Suppressor macrophage treated with lipopolysaccharide for 1 hour (primary cell): ENCODE measurements at regions not wholly inside any gene's neighbourhood (a gene's known extent, or its start where the extent isn't known, plus 50 kb on each side); places are given as distances from the start of the nearest gene placed in this dataset.

Source experiments
- DNase-seq, 3 donors: peaks; one replicate each; pipeline ENCODE4 v3.0.0-alpha.2; 2020 to 2022

DNA sequence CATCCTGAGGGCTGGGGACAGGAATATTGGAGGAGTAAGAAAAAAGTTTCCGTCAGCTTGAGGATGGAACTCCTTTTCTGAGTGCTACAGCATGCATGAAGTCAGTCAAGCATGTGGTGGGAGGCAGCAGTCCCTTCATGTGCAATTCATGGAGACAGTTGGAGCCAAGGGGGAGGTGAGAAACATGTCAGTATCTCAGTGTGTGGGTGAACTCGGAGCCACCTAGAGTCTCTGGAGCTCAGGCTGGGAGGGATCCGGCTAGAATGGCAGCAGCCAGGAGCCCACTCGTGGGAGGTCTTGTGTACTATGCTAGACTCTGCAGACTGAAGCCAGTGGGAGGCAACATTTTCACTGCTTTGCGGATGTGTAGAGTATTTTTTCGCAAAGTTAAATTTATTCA, 60.3 kb downstream of the AVPR1A start:
- no peak for DNase-seq

DNA sequence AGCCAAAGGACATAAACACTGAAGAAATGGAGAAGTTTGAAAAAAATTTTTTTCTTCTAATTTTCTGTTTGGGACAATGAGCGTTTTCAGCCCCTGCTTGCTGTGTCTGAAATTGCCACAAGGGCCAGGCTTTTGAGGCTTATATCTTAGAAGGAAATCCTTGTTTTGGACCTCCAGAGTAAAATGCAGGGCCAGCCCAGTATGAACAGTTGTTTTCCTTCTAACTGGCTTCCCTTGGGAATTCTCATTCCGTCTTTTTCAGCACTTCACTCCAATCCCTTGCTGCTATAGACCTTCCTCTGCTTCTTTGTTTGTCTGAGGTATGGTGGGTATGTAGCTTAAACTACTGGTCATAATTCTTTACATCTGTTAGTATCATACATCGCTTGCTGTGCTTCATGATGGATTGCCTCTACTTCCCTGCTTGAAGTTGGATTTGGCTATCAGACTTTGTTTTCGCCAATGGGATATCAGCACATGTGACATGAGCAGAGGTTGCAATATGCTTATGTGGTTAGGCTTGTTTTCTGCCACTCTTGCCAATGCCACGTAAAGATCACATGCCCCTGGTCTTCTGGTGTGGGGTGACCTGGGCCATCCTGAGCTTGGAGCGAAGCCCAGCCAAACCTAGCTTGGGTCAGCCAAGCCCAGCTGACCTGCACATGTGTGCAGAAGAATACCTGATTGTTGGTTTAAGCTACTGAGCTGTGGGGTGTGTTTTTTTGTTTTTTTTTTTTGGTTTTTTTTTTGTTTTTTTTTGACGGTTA, 64.7 kb downstream of the AVPR1A start:
- no peak for DNase-seq

DNA sequence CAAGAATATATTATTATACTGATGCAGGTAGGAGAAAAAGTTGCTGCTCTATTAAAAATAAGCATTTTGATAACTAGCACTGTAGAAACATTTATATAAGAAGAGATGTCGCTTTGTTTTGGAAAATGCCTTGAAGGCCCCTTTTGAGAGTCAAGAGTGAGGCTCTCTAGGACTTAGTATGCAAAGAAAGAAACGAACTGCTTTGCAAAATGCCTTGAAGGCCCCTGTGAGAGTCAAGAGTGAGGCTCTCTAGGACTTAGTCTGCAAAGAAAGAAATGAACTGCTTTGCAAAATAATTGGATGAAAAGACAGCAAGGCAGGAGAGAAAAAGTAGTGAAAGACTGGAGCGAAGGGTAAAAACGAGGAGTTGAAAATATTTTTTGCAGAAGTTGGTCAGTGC, 65.9 kb downstream of the AVPR1A start:
- no peak for DNase-seq

DNA sequence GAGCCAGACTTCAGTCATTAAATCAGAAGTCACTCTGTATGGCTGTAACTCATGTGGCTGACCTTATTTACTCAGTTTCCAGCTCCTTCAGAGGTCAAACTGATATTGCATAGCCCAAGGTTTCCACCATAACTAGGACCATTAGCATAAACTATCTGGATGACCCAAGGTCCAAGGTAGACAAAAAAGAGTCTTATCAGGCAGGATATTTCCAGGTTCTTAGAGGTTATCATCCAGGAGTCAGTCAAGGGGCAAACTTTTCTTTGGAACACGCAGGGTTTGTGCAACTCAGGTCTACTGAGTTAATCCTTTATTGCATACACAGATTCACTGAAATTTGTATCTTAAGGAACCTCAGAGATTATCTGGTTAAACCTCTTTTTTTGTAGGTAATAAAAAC, 66.5 kb downstream of the AVPR1A start:
- DNase-seq = no peak

DNA sequence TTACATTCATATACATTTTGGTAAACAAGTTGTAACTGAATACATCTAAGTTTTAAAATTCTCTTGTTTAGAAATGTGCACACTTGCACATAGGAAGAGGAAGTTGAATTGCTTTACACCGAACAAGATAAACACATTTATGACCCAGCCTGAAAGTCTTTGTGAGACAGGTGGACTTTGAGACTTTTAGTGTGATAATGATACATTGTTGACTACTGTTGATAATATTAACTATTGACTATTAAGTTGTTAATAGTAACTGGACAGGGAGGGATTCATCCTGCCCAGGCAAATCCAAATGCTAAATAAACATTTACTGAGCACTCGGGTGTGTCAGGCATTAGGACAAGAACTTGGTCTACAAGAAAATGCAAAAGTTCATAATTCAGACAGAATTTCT, 68.0 kb downstream of the AVPR1A start:
- DNase-seq = no peak

DNA sequence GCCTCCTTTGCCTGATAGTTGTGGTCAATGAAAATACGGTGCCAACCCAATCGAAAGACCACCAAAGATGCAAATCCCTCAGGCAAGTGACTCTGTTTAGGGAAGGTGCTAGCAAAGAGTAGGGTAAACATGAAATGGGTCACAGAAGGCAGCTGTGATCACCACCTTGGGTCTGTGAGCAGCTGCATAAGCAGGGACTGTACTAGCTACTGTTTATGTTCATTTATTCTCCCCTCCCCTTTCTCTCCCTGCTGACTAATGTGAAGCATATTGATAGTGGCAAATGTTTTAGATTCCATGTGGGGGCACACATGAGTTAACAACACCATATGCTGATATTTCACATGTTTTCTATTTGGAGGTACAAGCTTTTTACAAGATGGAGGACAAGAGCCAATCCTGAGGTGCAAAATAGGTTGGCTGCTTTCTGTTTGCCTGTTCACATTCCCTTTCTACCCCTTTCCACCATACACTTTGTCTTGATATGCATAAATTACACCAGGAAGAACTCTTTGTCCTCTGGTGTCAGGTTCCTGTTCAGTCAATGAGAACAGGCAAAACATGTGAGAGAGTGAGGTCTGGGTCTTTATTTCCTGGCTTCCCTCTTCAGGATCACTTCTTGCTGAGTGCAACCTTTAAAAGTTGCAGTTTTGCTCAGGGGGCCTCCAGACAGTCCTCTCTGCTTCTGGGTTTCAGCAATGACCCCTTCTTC, 71.1 kb downstream of the AVPR1A start:
- DNase-seq = no peak

DNA sequence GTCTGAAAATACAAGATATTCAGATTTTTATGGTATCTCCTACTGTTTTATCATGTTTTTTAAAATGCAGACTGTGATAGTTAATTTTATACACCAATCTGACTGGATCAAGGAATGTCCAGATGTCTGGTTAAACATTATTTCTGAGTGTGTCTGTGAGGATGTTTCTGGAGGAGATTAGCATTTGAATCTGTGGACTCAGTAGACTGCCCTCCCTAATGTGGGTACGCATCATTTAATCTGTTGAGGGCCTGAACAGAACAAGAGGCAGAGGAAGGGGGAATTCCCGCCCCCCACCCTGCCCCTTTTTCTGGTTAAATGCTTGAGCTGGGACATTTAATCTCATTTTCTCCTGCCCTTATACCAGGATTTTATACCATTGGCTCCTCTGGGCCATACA, 72.1 kb downstream of the AVPR1A start:
- DNase-seq = no peak

DNA sequence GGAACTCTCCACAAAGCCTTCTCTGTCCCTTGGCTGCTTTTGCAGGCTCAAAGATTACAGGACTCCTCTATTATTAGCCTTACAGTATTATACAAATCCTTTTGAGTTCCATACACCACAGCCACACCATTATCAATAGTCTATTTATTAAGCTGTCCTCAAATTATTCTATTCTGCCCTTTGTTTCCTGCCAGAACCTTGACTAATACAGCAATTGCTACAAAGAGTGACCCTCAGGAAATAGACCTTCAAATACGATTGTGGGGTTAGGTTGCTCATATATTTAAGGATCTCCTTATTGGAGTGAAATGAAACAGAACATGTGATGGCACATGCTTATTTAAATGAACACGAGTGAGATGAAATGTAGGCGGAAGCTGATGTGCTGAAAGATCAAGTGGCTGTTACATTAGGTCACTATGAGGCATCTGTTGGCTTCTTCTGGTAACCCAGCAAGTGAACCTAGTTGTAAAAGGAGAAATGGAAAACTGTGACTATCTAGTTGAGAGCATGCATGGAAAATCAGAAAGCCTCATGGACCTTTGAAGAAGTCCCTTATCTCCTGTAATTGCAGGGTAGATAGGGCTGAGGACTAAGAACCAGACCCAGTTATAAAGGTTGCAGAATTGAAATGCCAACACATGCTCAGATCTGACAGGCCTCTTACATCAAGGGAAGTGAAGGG, 75.5 kb downstream of the AVPR1A start:
- peak in 2 of 3 donors; percentile 15 to 38 for DNase-seq

DNA sequence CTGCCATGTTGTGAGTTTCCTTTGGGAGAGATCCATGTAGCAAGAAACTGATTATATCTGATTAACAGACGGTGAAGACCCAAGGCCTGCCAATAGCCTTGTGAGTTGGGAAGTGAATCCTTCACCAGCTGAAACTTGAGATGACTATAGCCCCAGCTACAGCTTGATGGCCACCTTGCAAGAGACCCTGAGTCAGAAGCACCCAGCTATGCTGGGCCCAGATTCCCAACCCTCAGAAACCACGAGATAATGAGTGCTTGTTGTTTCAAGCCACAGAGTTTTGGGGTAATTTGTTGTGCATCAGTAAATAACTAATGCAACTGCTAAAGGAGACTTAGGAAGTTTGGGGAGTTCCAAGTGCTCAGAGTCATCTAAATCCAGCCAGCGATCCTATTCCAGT, 80.3 kb downstream of the AVPR1A start:
- DNase-seq = no peak

DNA sequence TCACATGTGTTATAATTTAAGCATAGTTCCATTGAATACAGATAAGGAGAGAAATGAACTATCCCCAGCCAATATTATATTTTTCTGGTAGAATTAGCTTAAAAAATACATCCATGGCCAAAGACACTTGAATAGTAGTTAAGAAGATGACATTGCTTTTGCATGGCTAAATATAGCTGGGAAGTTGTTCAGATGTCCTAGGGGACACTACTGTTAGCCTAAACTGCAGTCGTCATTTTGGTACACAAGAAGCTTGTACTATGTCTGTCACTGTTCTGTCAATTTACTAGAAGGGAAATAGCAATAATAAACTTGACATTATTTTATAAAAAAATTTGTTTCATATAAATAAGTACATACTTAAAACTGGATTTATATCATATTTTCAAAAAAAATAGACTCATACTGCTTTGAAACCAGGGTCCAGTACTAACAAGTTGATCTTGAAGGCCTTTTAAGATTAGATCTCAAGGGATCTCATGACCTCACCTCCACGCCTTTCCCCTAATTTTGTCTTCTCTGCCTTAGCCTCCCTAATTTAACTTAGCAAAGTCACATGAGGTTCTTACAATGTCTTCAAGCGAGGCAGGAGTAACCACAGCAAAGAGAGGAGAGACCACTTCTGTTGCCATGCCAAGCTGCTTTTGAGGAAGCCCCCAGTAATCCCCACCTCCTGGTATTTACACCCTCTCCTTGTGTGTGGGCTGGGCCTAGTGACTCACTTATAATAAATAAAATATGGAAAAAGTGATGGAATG, 81.0 kb downstream of the AVPR1A start:
- no peak for DNase-seq

DNA sequence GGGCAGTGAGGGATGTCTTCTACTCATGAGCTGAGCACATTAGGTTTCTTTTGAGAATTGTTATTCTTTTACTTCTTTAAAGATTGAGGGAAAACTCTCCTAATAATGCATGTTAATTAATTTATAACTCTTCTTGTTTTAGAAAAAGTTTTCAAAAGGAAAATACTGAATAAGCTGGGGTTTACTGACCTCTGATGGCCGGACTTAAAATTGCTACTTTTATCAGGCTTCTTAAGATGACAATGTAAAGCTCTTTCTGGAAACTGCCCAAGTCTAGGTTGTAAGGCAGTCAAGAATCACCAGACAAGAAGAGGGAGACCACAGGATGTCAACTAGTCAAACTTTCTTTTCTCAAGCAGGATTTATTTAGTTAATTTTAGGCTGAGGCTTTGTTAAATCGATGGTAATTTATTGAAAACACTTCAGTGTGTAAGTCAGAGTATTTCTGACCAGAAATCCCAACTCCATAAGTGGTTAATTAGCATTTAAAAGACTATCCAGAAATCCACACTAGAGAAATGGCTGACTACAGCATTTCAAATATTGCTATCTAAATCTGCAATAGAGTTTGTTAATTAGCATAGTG, 82.1 kb downstream of the AVPR1A start:
- DNase-seq = peak; percentile 55 to 70 (median 59)

DNA sequence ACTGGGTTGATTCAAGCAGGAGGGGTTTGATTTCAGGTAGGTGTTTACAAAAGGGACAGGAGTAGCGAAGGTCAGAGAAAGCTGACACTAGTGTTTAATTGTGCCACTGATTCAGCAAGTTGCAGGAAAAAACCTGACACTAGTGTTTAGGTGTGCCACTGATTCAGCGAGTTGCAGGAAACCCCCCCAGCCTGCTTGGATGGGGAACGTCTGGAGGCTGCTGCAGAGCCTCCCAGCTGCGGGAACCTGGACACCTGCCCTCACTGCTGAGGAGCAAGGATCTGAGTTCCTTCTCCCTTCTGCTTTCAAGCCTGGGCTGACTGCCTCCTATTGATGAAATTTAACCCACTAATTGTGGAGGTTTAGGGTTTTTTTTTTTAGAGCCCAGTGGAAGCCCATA, 84.2 kb downstream of the AVPR1A start:
- no peak for DNase-seq

DNA sequence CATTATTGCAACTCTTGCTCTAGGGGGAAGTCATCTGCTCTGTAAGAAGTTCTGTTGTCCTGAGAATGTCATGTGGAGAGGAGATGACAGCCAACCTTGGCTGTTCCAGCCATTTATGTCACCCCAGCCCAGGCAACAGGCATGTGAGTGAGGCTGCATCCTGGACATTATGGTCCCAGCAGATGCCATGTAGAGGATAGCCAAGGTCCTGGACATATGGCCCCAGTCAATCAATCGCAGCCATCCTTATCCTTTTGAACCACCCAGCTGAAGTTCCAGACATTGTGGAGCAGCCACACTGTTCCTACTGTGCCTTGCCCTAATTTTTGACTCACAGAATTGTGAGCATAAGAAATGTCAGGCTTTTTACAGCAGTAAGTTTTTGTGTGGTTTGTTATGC, 84.9 kb downstream of the AVPR1A start:
- DNase-seq = no peak

DNA sequence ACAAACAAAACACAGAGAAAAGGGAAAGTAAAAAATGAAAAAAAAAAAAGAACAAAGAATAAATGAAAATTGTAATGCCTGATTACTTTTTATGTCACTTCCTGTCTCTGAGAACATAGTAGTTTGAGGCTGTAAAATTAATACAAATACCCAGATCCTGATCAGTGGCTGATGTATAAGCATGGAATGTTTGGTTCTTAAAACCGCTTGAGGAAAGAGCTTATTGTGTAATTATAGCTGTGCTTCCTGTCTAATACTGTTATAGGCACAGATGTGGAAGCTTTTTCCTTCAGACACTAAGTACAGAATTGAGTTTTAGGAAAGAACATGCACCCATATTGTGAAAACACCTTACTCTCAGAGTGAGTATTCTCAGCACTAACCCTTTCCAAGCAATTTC, 86.9 kb downstream of the AVPR1A start:
- DNase-seq = peak in 1 of 3 donors; percentile 27

DNA sequence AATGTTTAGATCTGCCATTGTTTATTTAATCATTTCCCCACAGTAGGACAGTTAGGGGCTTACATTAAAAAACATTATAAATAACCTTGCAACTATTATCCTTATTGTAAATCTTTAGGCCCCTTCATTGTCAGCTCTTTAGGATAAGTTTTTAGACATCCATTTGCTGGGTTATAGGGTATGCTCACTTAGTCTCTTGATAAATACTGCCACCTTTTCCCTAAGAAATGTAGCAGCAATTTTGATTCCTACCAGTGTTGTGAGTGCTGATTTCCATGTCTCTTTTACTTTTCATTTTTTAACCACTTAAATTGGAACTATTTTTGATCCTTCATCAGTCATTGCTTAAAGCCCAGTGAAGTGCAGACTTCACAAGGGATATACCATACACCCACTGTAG, 94.4 kb downstream of the AVPR1A start:
- DNase-seq = no peak

DNA sequence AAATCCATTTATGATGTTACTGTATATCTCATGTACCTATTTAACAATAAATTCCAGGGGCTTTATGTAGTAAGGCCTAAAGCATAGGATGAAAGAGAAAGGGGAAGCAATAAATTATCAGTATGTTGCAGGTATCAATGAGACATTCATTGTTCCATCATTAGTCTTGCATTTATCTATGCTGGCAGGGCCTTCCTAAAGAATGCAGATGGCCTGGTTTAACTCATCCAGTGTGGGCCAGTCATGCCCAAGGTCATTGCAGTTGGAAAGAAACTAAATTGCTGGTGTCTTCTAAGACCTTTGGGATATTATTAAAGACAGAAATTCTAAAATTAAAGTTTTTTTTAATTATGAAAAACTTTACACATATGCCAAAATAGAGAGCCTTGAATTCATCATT, 98.3 kb downstream of the AVPR1A start:
- DNase-seq = no peak

DNA sequence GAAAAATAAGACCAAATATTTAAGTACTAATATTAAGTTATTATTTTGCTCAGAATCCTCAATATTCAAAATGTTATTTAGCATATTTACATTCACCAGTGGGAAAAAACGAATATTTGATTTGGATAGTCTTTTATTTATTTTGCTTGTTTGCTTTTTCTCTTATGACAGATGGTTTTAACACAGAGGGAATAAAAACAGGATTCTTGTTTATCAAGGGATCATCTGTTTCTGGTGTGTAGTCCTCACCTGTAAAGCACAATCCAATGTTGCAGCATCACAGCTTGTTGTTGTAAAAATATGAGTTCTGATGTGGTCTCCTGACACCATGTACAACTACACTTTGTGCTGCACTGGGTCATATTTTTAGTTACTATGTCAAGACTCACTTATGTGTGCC, 103.9 kb downstream of the AVPR1A start:
- DNase-seq = no peak

DNA sequence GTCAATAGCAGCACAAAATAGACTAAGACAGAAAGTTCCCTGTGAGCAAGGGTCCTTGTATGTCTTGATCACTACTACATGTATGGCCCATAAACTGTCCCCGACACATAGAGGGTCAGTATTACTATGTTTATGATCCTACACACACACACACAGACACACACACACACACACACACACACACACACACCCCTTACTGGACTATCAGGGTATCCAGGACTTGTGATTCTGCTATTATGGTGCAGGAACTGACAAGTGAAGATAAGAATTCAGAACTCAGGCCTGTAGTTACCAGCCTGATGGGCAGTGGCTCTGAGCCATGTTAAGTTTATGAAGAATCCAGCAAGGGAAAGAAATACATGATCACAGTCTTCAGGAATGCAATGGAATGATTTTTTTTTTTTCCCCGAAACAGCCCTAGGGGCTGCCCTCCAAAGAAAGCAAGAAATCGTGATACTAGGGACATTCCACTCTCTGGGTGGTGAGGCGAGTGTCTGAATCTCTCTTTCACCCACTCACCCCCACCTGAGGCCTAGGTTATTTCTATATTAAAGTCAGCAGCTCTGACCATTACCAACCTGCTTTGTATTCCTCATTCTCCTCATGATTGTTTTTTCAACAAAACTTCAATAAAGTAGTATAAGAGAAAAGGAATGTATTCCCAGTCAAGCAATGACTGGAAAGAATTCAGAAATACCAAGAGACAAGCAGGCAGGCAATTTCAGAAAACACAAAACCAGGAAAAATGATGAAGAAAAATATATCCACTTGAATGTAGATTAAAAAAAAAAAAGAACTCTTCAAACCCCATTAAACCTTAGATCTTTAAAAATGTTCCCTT, 105.8 kb downstream of the AVPR1A start:
- DNase-seq = no peak

DNA sequence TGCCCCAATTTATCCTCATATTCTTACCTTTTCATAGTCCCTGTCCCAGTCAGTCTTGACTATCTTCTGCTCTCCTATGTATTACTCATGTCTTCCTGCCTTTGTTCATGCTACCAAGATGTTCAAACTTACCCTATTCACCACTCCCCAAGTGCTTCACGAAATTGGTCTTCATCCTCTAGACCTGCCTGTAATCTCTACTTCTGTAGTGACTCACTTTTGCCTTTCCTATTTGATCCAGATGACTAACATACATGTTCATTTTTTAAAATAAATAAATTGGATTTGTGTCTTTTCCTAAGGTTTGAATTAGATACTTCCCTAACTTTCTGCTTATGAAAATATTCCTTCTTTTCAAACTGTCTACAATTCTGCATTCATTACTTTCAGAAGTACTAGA, 107.7 kb upstream of the PPM1H start:
- DNase-seq = no peak

DNA sequence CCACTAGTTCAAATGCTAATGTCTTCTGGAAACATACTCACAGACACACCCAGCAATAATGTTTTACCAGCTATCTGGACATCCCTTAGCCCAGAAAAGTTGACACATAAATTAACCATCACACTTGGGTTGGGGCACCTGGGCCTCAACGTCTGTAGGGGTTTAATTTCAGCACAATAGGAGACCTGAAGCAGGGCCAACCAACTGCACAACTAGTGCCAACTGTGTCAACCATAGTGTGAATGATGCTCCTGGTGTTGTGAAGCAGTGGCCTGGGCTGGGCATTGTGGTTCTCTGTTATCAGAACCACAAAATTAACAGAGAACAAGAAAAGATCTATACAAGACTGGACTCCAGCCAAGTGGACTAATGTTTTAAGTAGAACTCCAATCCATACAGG, 106.7 kb upstream of the PPM1H start:
- no peak for DNase-seq

DNA sequence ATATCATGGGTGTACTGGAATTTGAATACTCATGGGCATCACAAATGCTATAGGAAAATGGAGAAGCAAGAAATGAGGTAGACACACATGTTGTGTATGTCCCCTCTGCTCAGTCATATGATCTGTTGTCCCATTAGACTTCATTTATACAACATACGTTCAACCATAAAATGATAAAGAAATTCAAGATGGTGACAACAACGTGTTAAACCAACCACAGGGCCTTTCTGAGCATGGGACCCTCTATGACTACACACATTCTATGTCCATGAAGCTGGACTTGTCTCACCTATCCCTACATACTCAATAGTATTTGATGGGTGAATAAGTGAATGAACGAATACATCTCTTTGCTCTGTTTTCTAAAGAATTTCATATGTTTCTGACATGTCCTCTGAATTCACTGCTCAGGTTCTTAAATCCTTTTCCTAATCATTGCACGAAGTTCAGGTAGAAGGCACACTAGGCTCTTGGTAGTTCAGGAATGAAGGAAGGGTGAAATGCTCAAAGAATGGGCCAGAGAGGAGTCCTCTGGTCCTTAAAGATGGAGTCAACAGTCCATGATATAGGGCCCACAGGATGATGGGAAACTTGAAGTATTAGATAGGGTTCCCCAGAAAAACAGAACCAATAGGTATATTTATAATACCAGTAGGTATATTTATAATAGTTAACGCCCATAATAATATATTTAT, 105.7 kb upstream of the PPM1H start:
- no peak for DNase-seq
